ENCODE measurements at regions not wholly inside any gene's neighbourhood (a gene's known extent, or its start where the extent isn't known, plus 50 kb on each side); places are given as distances from the start of the nearest gene placed in this dataset.

DNA sequence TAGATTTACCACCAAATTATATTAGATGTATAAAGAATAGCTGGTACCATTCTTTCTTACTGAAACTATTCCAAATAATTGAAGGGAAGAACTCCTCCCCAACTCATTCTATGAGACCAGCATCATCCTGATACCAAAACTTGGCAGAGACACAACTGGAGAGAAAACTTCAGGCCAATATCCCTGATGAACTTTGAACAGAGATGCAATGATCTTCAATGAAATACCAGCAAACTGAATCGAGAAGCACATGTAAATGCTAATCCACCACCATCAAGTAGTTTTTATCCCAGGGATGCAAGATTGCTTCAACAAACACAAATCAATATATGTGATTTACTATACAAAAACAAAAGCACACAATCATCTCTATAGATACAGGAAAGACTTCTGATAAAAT lies 329.8 kb downstream of the RDH14 start (continued):
- TF ChIP-seq SIN3A (conservative IDR thresholded peaks at IDR 0.05 in 1 of 2, IDR thresholded peaks at IDR 0.05 in 1 of 2; ENCODE audit: low read depth in 1 of 2, low read length in 2 of 2) (no peak), MAX (IDR thresholded peaks at IDR 0.05) (no peak), NANOG (IDR thresholded peaks at IDR 0.05; ENCODE audit: insufficient read depth, low read depth, low read length, poor library complexity, severe bottlenecking) (no peak), CEBPB (IDR thresholded peaks at IDR 0.05; ENCODE audit: low read depth, low read length) (no peak), RXRA (IDR thresholded peaks at IDR 0.05; ENCODE audit: insufficient read depth, low read depth, low read length) (no peak), JUN (IDR thresholded peaks at IDR 0.05; ENCODE audit: low read depth, low read length) (no peak), RFX5 (IDR thresholded peaks at IDR 0.05; ENCODE audit: borderline replicate concordance, low read depth, low read length) (no peak), CBX5 (IDR thresholded peaks at IDR 0.05; ENCODE audit: low read depth, low read length) (no peak)
